ENCODE measurements at regions not wholly inside any gene's neighbourhood (a gene's known extent, or its start where the extent isn't known, plus 50 kb on each side); places are given as distances from the start of the nearest gene placed in this dataset.
"Not testable (repeated sequence)": the region's sequence is repeated elsewhere in the genome, so short reads cannot be mapped to it uniquely, and the experiment has no call there.

DNA sequence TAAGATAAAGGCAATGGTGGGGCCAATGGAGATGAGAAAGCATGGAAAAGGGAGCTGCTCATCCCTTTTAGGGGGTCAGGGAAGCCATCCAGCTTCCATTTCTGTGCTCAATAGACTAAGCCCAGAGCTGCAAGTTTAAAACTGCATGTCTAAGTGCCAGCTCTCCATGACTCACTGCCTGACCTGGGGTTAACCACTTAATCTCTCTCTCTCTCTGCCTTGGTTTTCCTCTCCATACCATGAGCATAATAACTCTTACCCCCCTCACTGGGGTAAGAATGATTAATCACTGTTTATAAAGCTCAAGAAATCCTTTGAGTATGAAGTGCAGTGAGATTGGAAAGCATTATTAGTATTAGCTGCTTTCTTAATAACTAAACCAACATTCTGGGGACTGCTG is 1382.4 kb upstream of the WWC1 start:
- H3K4me1 ChIP-seq (ENCODE audit: control insufficient read depth, insufficient read depth, low read length) = no peaks in the 10 kb centered on the region
- no peak overlapping the region for H3K27ac ChIP-seq (ENCODE audit: low read depth, low read length)
- H3K9ac ChIP-seq (ENCODE audit: low read length) = no peak overlapping the region
- H3K36me3 ChIP-seq (ENCODE audit: control insufficient read depth, insufficient read depth, low read length) = no peaks in the 10 kb centered on the region
- H3K27me3 ChIP-seq (ENCODE audit: control insufficient read depth, insufficient read depth, low read length) = no peaks in the 10 kb centered on the region
- H3K4me3 ChIP-seq (ENCODE audit: low read length) = no peak overlapping the region

GRCh38 chr5:166909926-166910325 is 1381.5 kb upstream of the WWC1 start:
- Histone ChIP-seq H3K4me1 (ENCODE audit: control insufficient read depth, insufficient read depth, low read length) (no peaks in the 10 kb centered on the region), H3K4me3 (ENCODE audit: low read length) (no peak overlapping the region), H3K36me3 (ENCODE audit: control insufficient read depth, insufficient read depth, low read length) (no peaks in the 10 kb centered on the region), H3K27ac (ENCODE audit: low read depth, low read length) (no peak overlapping the region), H3K27me3 (ENCODE audit: control insufficient read depth, insufficient read depth, low read length) (no peaks in the 10 kb centered on the region), H3K9ac (ENCODE audit: low read length) (no peak overlapping the region)

DNA sequence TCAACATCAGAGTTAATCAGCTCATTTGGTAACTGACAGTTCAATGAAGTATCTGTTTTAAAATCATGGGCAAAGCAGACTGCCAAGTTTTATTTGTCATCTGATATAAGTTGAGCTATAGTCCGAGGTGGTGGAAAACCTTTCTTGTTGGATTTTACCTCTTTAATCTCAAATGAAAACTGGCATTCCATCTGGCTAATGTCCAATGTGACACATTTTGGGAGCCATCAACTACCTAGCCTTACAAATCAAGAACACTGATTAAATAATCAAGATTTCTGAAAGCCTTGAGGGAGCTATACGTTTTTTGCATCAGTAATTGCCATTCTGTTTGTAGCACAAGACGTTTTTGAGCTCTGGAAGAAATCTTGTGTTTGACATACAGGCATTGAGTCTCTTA is 1380.5 kb upstream of the WWC1 start:
- Histone ChIP-seq H3K27ac (ENCODE audit: low read depth, low read length) (no peak overlapping the region), H3K9ac (ENCODE audit: low read length) (no peak overlapping the region), H3K27me3 (ENCODE audit: control insufficient read depth, insufficient read depth, low read length) (no peaks in the 10 kb centered on the region), H3K36me3 (ENCODE audit: control insufficient read depth, insufficient read depth, low read length) (no peaks in the 10 kb centered on the region), H3K4me3 (ENCODE audit: low read length) (no peak overlapping the region), H3K4me1 (ENCODE audit: control insufficient read depth, insufficient read depth, low read length) (no peaks in the 10 kb centered on the region)

DNA sequence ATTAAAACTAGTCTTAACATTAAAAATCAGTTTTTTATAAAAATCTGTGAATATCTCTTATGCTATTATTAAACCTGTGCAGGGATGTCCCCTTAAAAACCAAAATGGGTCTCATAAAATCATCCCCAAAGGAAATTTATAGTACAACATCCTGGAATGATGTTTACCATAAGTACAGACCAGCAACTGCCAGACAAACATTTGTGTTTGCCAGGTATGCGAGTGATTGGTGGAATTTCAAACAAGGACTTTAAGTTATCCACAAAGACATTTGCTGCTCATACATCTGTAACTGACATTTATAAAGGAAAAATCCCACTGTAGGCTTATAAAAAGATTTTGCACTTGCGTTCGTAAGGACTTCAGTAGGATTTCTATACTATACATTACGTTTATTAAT is 1375.4 kb upstream of the WWC1 start:
- H3K27me3 ChIP-seq (ENCODE audit: control insufficient read depth, insufficient read depth, low read length) = no peaks in the 10 kb centered on the region
- no peak overlapping the region for H3K4me3 ChIP-seq (ENCODE audit: low read length)
- no peak overlapping the region for H3K27ac ChIP-seq (ENCODE audit: low read depth, low read length)
- no peaks in the 10 kb centered on the region for H3K4me1 ChIP-seq (ENCODE audit: control insufficient read depth, insufficient read depth, low read length)
- no peaks in the 10 kb centered on the region for H3K36me3 ChIP-seq (ENCODE audit: control insufficient read depth, insufficient read depth, low read length)
- no peak overlapping the region for H3K9ac ChIP-seq (ENCODE audit: low read length)

- no peak overlapping the region for H3K27ac ChIP-seq (ENCODE audit: low read depth, low read length)
- no peak overlapping the region for H3K4me3 ChIP-seq (ENCODE audit: low read length)
- H3K27me3 ChIP-seq (ENCODE audit: control insufficient read depth, insufficient read depth, low read length) = no peaks in the 10 kb centered on the region
- no peaks in the 10 kb centered on the region for H3K4me1 ChIP-seq (ENCODE audit: control insufficient read depth, insufficient read depth, low read length)
- H3K9ac ChIP-seq (ENCODE audit: low read length) = no peak overlapping the region
- no peaks in the 10 kb centered on the region for H3K36me3 ChIP-seq (ENCODE audit: control insufficient read depth, insufficient read depth, low read length)
Observed at GRCh38 chr5:166926138-166926537, 1365.3 kb upstream of the WWC1 start.

DNA sequence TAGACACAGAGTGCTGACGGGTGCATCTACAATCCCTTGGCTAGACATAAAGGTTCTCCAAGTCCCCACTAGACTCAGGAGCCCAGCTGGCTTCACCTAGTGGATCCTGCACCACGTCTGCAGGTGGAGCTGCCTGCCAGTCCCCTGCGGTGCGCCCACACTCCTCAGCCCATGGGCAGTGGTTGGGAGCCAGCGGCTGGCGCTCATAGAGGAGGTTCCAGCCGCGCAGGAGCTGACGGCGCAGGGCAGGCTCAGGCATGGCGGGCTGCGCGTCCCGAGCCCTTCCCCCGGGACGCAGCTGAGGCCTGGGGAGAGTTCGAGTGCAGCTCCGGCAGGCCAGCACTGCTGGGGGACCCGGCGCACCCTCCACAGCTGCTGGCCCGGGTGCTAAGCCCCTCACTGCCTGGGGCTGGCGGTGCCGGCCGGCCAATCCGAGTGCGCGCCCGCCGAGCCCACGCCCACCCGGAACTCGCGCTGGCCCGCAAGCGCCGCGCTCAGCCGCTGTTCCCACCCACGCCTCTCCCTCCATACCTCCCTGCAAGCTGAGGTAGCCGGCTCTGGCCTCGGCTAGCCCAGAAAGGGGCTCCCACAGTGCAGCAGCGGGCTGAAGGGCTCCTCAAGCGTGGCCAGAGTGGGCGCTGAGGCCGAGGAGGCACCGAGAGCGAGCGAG is 1364.5 kb upstream of the WWC1 start:
- H3K4me3 ChIP-seq (ENCODE audit: low read length); H3K27me3 ChIP-seq (ENCODE audit: control insufficient read depth, insufficient read depth, low read length); H3K4me1 ChIP-seq (ENCODE audit: control insufficient read depth, insufficient read depth, low read length); H3K27ac ChIP-seq (ENCODE audit: low read depth, low read length); H3K36me3 ChIP-seq (ENCODE audit: control insufficient read depth, insufficient read depth, low read length); H3K9ac ChIP-seq (ENCODE audit: low read length): not testable (repeated sequence)

- Histone ChIP-seq H3K9ac (ENCODE audit: low read length) (no peak overlapping the region), H3K27ac (ENCODE audit: low read depth, low read length) (no peak overlapping the region), H3K4me3 (ENCODE audit: low read length) (no peak overlapping the region), H3K27me3 (ENCODE audit: control insufficient read depth, insufficient read depth, low read length) (no peaks in the 10 kb centered on the region), H3K4me1 (ENCODE audit: control insufficient read depth, insufficient read depth, low read length) (no peaks in the 10 kb centered on the region), H3K36me3 (ENCODE audit: control insufficient read depth, insufficient read depth, low read length) (no peaks in the 10 kb centered on the region)
Observed at GRCh38 chr5:166936351-166936750, 1355.1 kb upstream of the WWC1 start.

GRCh38 chr5:166938071-166938470 is 1353.4 kb upstream of the WWC1 start:
- H3K4me3 ChIP-seq (ENCODE audit: low read length) = no peak overlapping the region
- no peaks in the 10 kb centered on the region for H3K36me3 ChIP-seq (ENCODE audit: control insufficient read depth, insufficient read depth, low read length)
- H3K27ac ChIP-seq (ENCODE audit: low read depth, low read length) = no peak overlapping the region
- no peak overlapping the region for H3K9ac ChIP-seq (ENCODE audit: low read length)
- H3K4me1 ChIP-seq (ENCODE audit: control insufficient read depth, insufficient read depth, low read length) = no peaks in the 10 kb centered on the region
- no peaks in the 10 kb centered on the region for H3K27me3 ChIP-seq (ENCODE audit: control insufficient read depth, insufficient read depth, low read length)

DNA sequence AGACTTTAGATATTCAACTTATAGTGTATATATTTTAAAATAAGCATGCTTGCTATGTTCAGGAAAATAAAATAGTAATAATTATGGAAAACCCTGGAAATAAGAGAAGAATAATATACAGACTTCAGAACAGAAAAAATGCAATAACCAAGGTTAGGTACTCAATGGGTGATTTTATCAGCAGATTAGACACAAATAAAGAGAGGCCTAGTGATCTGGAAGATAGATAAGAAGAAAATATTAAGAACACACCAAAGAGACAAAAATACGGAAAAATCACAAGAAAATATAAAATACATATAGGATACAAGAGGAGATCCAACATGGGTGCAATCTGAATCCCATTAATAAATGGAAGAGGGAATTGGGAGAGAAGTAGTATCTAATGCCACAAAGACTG is 1348.5 kb upstream of the WWC1 start:
- Histone ChIP-seq H3K27ac (ENCODE audit: low read depth, low read length) (no peak overlapping the region), H3K27me3 (ENCODE audit: control insufficient read depth, insufficient read depth, low read length) (no peaks in the 10 kb centered on the region), H3K4me1 (ENCODE audit: control insufficient read depth, insufficient read depth, low read length) (no peaks in the 10 kb centered on the region), H3K9ac (ENCODE audit: low read length) (no peak overlapping the region), H3K36me3 (ENCODE audit: control insufficient read depth, insufficient read depth, low read length) (no peaks in the 10 kb centered on the region), H3K4me3 (ENCODE audit: low read length) (no peak overlapping the region)

GRCh38 chr5:166947045-166947444 is 1344.4 kb upstream of the WWC1 start:
- Histone ChIP-seq H3K4me3 (ENCODE audit: low read length) (no peak overlapping the region), H3K27ac (ENCODE audit: low read depth, low read length) (no peak overlapping the region), H3K36me3 (ENCODE audit: control insufficient read depth, insufficient read depth, low read length) (no peaks in the 10 kb centered on the region), H3K27me3 (ENCODE audit: control insufficient read depth, insufficient read depth, low read length) (no peaks in the 10 kb centered on the region), H3K4me1 (ENCODE audit: control insufficient read depth, insufficient read depth, low read length) (no peaks in the 10 kb centered on the region), H3K9ac (ENCODE audit: low read length) (no peak overlapping the region)

- H3K4me1 ChIP-seq (ENCODE audit: control insufficient read depth, insufficient read depth, low read length) = no peaks in the 10 kb centered on the region
- H3K27ac ChIP-seq (ENCODE audit: low read depth, low read length) = no peak overlapping the region
- no peak overlapping the region for H3K9ac ChIP-seq (ENCODE audit: low read length)
- H3K4me3 ChIP-seq (ENCODE audit: low read length) = no peak overlapping the region
- no peaks in the 10 kb centered on the region for H3K36me3 ChIP-seq (ENCODE audit: control insufficient read depth, insufficient read depth, low read length)
- H3K27me3 ChIP-seq (ENCODE audit: control insufficient read depth, insufficient read depth, low read length) = no peaks in the 10 kb centered on the region
Observed at GRCh38 chr5:166948679-166949078, 1342.8 kb upstream of the WWC1 start.

DNA sequence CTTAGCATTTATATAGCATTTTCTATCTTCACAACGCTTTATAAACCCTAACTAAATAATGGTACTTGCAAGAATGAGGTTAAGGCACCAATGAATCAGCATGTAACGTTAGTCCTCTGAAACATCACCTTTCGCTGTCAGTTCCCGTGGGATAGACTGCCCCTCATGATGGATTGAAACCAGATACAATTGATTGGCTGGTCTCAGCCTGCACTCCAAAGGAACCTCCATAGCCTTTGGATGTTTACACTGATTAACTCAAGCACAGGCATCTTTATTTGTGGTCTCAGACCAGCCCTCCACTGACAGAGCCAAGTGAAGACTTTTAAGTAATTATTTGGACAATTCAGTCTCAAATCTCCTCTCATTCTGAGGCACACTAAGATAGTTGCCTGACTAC is 1339.4 kb upstream of the WWC1 start:
- Histone ChIP-seq H3K4me3 (ENCODE audit: low read length) (no peak overlapping the region), H3K9ac (ENCODE audit: low read length) (no peak overlapping the region), H3K27me3 (ENCODE audit: control insufficient read depth, insufficient read depth, low read length) (no peaks in the 10 kb centered on the region), H3K4me1 (ENCODE audit: control insufficient read depth, insufficient read depth, low read length) (no peaks in the 10 kb centered on the region), H3K27ac (ENCODE audit: low read depth, low read length) (no peak overlapping the region), H3K36me3 (ENCODE audit: control insufficient read depth, insufficient read depth, low read length) (no peaks in the 10 kb centered on the region)

- Histone ChIP-seq H3K36me3 (ENCODE audit: control insufficient read depth, insufficient read depth, low read length) (no peaks in the 10 kb centered on the region), H3K9ac (ENCODE audit: low read length) (no peak overlapping the region), H3K4me1 (ENCODE audit: control insufficient read depth, insufficient read depth, low read length) (no peaks in the 10 kb centered on the region), H3K4me3 (ENCODE audit: low read length) (no peak overlapping the region), H3K27ac (ENCODE audit: low read depth, low read length) (no peak overlapping the region), H3K27me3 (ENCODE audit: control insufficient read depth, insufficient read depth, low read length) (no peaks in the 10 kb centered on the region)
Observed at GRCh38 chr5:166957782-166958181, 1333.7 kb upstream of the WWC1 start.

Measured in rectal smooth muscle tissue (tissue), 1 donor.